ENCODE measurements at regions not wholly inside any gene's neighbourhood (a gene's known extent, or its start where the extent isn't known, plus 50 kb on each side); places are given as distances from the start of the nearest gene placed in this dataset.

GRCh38 chr13:73299787-73300186 lies 241.0 kb downstream of the KLF5 start:
- no peak overlapping the region for H3K9ac ChIP-seq (ENCODE audit: low read length)
- H3K27ac ChIP-seq (ENCODE audit: low read length), result no peak overlapping the region
- no peaks in the 10 kb centered on the region for H3K4me1 ChIP-seq (ENCODE audit: low read length)
- DNase-seq, result no peak
- no peak overlapping the region for H3K4me3 ChIP-seq (ENCODE audit: low read length)
- H4K20me1 ChIP-seq (ENCODE audit: insufficient read depth, low read depth, low read length), result no peaks in the 10 kb centered on the region
- no peaks in the 10 kb centered on the region for H3K36me3 ChIP-seq (ENCODE audit: insufficient read depth, low read length)
- no peaks in the 10 kb centered on the region for H3K79me2 ChIP-seq (ENCODE audit: low read length)
- no peak overlapping the region for H3K4me2 ChIP-seq (ENCODE audit: low read depth, low read length, poor library complexity, severe bottlenecking)
- no peaks in the 10 kb centered on the region for H3K27me3 ChIP-seq (ENCODE audit: low read length)
- H3K9me2 ChIP-seq (replicated peaks; ENCODE audit: insufficient read depth, low read length), result no peaks in the 10 kb centered on the region
- H2AFZ ChIP-seq (ENCODE audit: low read length), result no peak overlapping the region
- H3K9me3 ChIP-seq (ENCODE audit: low read length), result no peaks in the 10 kb centered on the region

- no peak overlapping the region for H2AFZ ChIP-seq (ENCODE audit: low read length)
- no peaks in the 10 kb centered on the region for H3K9me3 ChIP-seq (ENCODE audit: low read length)
- no peaks in the 10 kb centered on the region for H3K9me2 ChIP-seq (replicated peaks; ENCODE audit: insufficient read depth, low read length)
- H3K79me2 ChIP-seq (ENCODE audit: low read length), result no peaks in the 10 kb centered on the region
- no peaks in the 10 kb centered on the region for H3K27me3 ChIP-seq (ENCODE audit: low read length)
- no peak overlapping the region for H3K9ac ChIP-seq (ENCODE audit: low read length)
- no peak overlapping the region for H3K4me3 ChIP-seq (ENCODE audit: low read length)
- no peak overlapping the region for H3K4me2 ChIP-seq (ENCODE audit: low read depth, low read length, poor library complexity, severe bottlenecking)
- H3K27ac ChIP-seq (ENCODE audit: low read length), result no peak overlapping the region
- no peaks in the 10 kb centered on the region for H4K20me1 ChIP-seq (ENCODE audit: insufficient read depth, low read depth, low read length)
- DNase-seq, result no peak
- no peaks in the 10 kb centered on the region for H3K4me1 ChIP-seq (ENCODE audit: low read length)
- H3K36me3 ChIP-seq (ENCODE audit: insufficient read depth, low read length), result no peaks in the 10 kb centered on the region
These were observed 235.2 kb downstream of the KLF5 start for GRCh38 chr13:73293913-73294523.

- no peaks in the 10 kb centered on the region for H3K4me1 ChIP-seq (ENCODE audit: low read length)
- no peaks in the 10 kb centered on the region for H4K20me1 ChIP-seq (ENCODE audit: insufficient read depth, low read depth, low read length)
- DNase-seq, result no peak
- H3K4me3 ChIP-seq (ENCODE audit: low read length), result no peak overlapping the region
- no peak overlapping the region for H3K9ac ChIP-seq (ENCODE audit: low read length)
- H3K36me3 ChIP-seq (ENCODE audit: insufficient read depth, low read length), result no peaks in the 10 kb centered on the region
- no peaks in the 10 kb centered on the region for H3K79me2 ChIP-seq (ENCODE audit: low read length)
- no peak overlapping the region for H3K4me2 ChIP-seq (ENCODE audit: low read depth, low read length, poor library complexity, severe bottlenecking)
- no peak overlapping the region for H2AFZ ChIP-seq (ENCODE audit: low read length)
- no peaks in the 10 kb centered on the region for H3K27me3 ChIP-seq (ENCODE audit: low read length)
- H3K9me3 ChIP-seq (ENCODE audit: low read length), result no peaks in the 10 kb centered on the region
- H3K27ac ChIP-seq (ENCODE audit: low read length), result no peak overlapping the region
- no peaks in the 10 kb centered on the region for H3K9me2 ChIP-seq (replicated peaks; ENCODE audit: insufficient read depth, low read length)
These were observed 233.3 kb downstream of the KLF5 start for GRCh38 chr13:73292127-73292526.

- no peaks in the 10 kb centered on the region for H3K9me2 ChIP-seq (replicated peaks; ENCODE audit: insufficient read depth, low read length)
- no peak overlapping the region for H3K27ac ChIP-seq (ENCODE audit: low read length)
- H3K4me1 ChIP-seq (ENCODE audit: low read length), result no peaks in the 10 kb centered on the region
- H2AFZ ChIP-seq (ENCODE audit: low read length), result no peak overlapping the region
- no peaks in the 10 kb centered on the region for H4K20me1 ChIP-seq (ENCODE audit: insufficient read depth, low read depth, low read length)
- H3K36me3 ChIP-seq (ENCODE audit: insufficient read depth, low read length), result no peaks in the 10 kb centered on the region
- no peaks in the 10 kb centered on the region for H3K27me3 ChIP-seq (ENCODE audit: low read length)
- no peak overlapping the region for H3K4me3 ChIP-seq (ENCODE audit: low read length)
- H3K4me2 ChIP-seq (ENCODE audit: low read depth, low read length, poor library complexity, severe bottlenecking), result no peak overlapping the region
- DNase-seq, result no peak
- H3K9ac ChIP-seq (ENCODE audit: low read length), result no peak overlapping the region
- H3K9me3 ChIP-seq (ENCODE audit: low read length), result no peaks in the 10 kb centered on the region
- H3K79me2 ChIP-seq (ENCODE audit: low read length), result no peaks in the 10 kb centered on the region
These were observed 232.0 kb downstream of the KLF5 start for GRCh38 chr13:73290844-73291243.

- Histone ChIP-seq H3K36me3 (ENCODE audit: insufficient read depth, low read length) (no peaks in the 10 kb centered on the region), H3K79me2 (ENCODE audit: low read length) (no peaks in the 10 kb centered on the region), H3K27me3 (ENCODE audit: low read length) (no peaks in the 10 kb centered on the region), H3K4me3 (ENCODE audit: low read length) (no peak overlapping the region), H3K9ac (ENCODE audit: low read length) (no peak overlapping the region), H3K4me2 (ENCODE audit: low read depth, low read length, poor library complexity, severe bottlenecking) (no peak overlapping the region), H2AFZ (ENCODE audit: low read length) (no peak overlapping the region), H3K9me3 (ENCODE audit: low read length) (no peaks in the 10 kb centered on the region), H3K27ac (ENCODE audit: low read length) (no peak overlapping the region), H4K20me1 (ENCODE audit: insufficient read depth, low read depth, low read length) (no peaks in the 10 kb centered on the region), H3K9me2 (replicated peaks; ENCODE audit: insufficient read depth, low read length) (no peaks in the 10 kb centered on the region), H3K4me1 (ENCODE audit: low read length) (no peaks in the 10 kb centered on the region)
- no peak for DNase-seq
These were observed 229.8 kb downstream of the KLF5 start for GRCh38 chr13:73288596-73288995.

GRCh38 chr13:73287831-73288230 lies 229.0 kb downstream of the KLF5 start:
- Histone ChIP-seq H3K9ac (ENCODE audit: low read length) (no peak overlapping the region), H3K9me2 (replicated peaks; ENCODE audit: insufficient read depth, low read length) (no peaks in the 10 kb centered on the region), H3K9me3 (ENCODE audit: low read length) (no peaks in the 10 kb centered on the region), H3K36me3 (ENCODE audit: insufficient read depth, low read length) (no peaks in the 10 kb centered on the region), H3K4me2 (ENCODE audit: low read depth, low read length, poor library complexity, severe bottlenecking) (no peak overlapping the region), H3K4me1 (ENCODE audit: low read length) (no peaks in the 10 kb centered on the region), H4K20me1 (ENCODE audit: insufficient read depth, low read depth, low read length) (no peaks in the 10 kb centered on the region), H2AFZ (ENCODE audit: low read length) (no peak overlapping the region), H3K27ac (ENCODE audit: low read length) (no peak overlapping the region), H3K4me3 (ENCODE audit: low read length) (no peak overlapping the region), H3K27me3 (ENCODE audit: low read length) (no peaks in the 10 kb centered on the region), H3K79me2 (ENCODE audit: low read length) (no peaks in the 10 kb centered on the region)
- DNase-seq, result no peak

- Histone ChIP-seq H3K4me1 (ENCODE audit: low read length) (no peaks in the 10 kb centered on the region), H2AFZ (ENCODE audit: low read length) (no peak overlapping the region), H3K9me3 (ENCODE audit: low read length) (no peaks in the 10 kb centered on the region), H4K20me1 (ENCODE audit: insufficient read depth, low read depth, low read length) (no peaks in the 10 kb centered on the region), H3K4me2 (ENCODE audit: low read depth, low read length, poor library complexity, severe bottlenecking) (no peak overlapping the region), H3K27me3 (ENCODE audit: low read length) (no peaks in the 10 kb centered on the region), H3K27ac (ENCODE audit: low read length) (no peak overlapping the region), H3K9ac (ENCODE audit: low read length) (no peak overlapping the region), H3K36me3 (ENCODE audit: insufficient read depth, low read length) (no peaks in the 10 kb centered on the region), H3K4me3 (ENCODE audit: low read length) (no peak overlapping the region), H3K79me2 (ENCODE audit: low read length) (no peaks in the 10 kb centered on the region), H3K9me2 (replicated peaks; ENCODE audit: insufficient read depth, low read length) (no peaks in the 10 kb centered on the region)
- DNase-seq, result no peak
These were observed 228.3 kb downstream of the KLF5 start for GRCh38 chr13:73286942-73287620.

GRCh38 chr13:73286177-73286576 lies 227.4 kb downstream of the KLF5 start:
- Histone ChIP-seq H3K9me2 (replicated peaks; ENCODE audit: insufficient read depth, low read length) (no peaks in the 10 kb centered on the region), H3K4me2 (ENCODE audit: low read depth, low read length, poor library complexity, severe bottlenecking) (no peak overlapping the region), H3K4me3 (ENCODE audit: low read length) (no peak overlapping the region), H4K20me1 (ENCODE audit: insufficient read depth, low read depth, low read length) (no peaks in the 10 kb centered on the region), H3K27ac (ENCODE audit: low read length) (no peak overlapping the region), H2AFZ (ENCODE audit: low read length) (no peak overlapping the region), H3K9ac (ENCODE audit: low read length) (no peak overlapping the region), H3K9me3 (ENCODE audit: low read length) (no peaks in the 10 kb centered on the region), H3K27me3 (ENCODE audit: low read length) (no peaks in the 10 kb centered on the region), H3K79me2 (ENCODE audit: low read length) (no peaks in the 10 kb centered on the region), H3K4me1 (ENCODE audit: low read length) (no peaks in the 10 kb centered on the region), H3K36me3 (ENCODE audit: insufficient read depth, low read length) (no peaks in the 10 kb centered on the region)
- no peak for DNase-seq
